ENCODE measurements at regions not wholly inside any gene's neighbourhood (a gene's known extent, or its start where the extent isn't known, plus 50 kb on each side); places are given as distances from the start of the nearest gene placed in this dataset.

GRCh38 chr6:170230520-170231292 lies 60.2 kb downstream of the DLL1 start:
- TF ChIP-seq CTCF (conservative IDR thresholded peaks at IDR 0.05; ENCODE audit: low read depth in 2 of 2) (no peak), CREB1 (CRISPR knock-in tag; IDR thresholded peaks at IDR 0.05; ENCODE audit: low read depth) (no peak), REST (IDR thresholded peaks at IDR 0.05; ENCODE audit: unreplicated experiment) (no peak), EZH2 (IDR thresholded peaks at IDR 0.05; ENCODE audit: low read depth, unreplicated experiment) (no peak), NANOG (IDR thresholded peaks at IDR 0.05; ENCODE audit: borderline replicate concordance) (no peak), ZNF114 (CRISPR knock-in tag; IDR thresholded peaks at IDR 0.05) (no peak), EZH2phosphoT487 (IDR thresholded peaks at IDR 0.05; ENCODE audit: unreplicated experiment) (no peak)

Measured in GM23338 (cell line).